Endothelial cell (in vitro differentiated cells): ENCODE measurements at regions not wholly inside any gene's neighbourhood (a gene's known extent, or its start where the extent isn't known, plus 50 kb on each side); places are given as distances from the start of the nearest gene placed in this dataset.
"Not testable (repeated sequence)": the region's sequence is repeated elsewhere in the genome, so short reads cannot be mapped to it uniquely, and the experiment has no call there.

ENCODE experiments used
- DNase-seq: peaks from one replicate; pipeline ENCODE4 v3.0.0; 2021; ENCODE audit warnings: low spot score
- H3K27ac Mint-ChIP-seq: one replicate; pipeline ENCODE4 v1.8.0; 2021; ENCODE audit warnings: mixed read lengths, inconsistent platforms; ENCODE audit not compliant: unreplicated experiment
- H3K27me3 Mint-ChIP-seq: one replicate; pipeline ENCODE4 v1.8.0; 2021; ENCODE audit warnings: mild to moderate bottlenecking, moderate library complexity, mixed read lengths, inconsistent platforms; ENCODE audit not compliant: unreplicated experiment
- H3K36me3 Mint-ChIP-seq: one replicate; pipeline ENCODE4 v1.8.0; 2021; ENCODE audit warnings: mild to moderate bottlenecking, low read depth, mixed read lengths, inconsistent platforms; ENCODE audit not compliant: unreplicated experiment
- H3K4me1 Mint-ChIP-seq: one replicate; pipeline ENCODE4 v1.8.0; 2021; ENCODE audit warnings: mild to moderate bottlenecking, mixed read lengths, inconsistent platforms; ENCODE audit not compliant: unreplicated experiment
- H3K4me3 Mint-ChIP-seq: one replicate; pipeline ENCODE4 v1.8.0; 2021; ENCODE audit warnings: mild to moderate bottlenecking, mixed read lengths, inconsistent platforms; ENCODE audit not compliant: unreplicated experiment
- H3K9me3 Mint-ChIP-seq: one replicate; pipeline ENCODE4 v1.8.0; 2021; ENCODE audit warnings: mixed read lengths, inconsistent platforms; ENCODE audit not compliant: unreplicated experiment
- CTCF ChIP-seq: fragments of 200-600 bp; sonication (generic); IDR thresholded peaks from one replicate; pipeline ENCODE4 v1.5.0; 2021; ENCODE audit warnings: antibody characterized with exemption; ENCODE audit not compliant: unreplicated experiment

GRCh38 chr4:116627545-116627944 lies 457.8 kb downstream of the TRAM1L1 start:
- Mint-ChIP-seq H3K27ac (no peak overlapping the region), H3K9me3 (no peaks in the 10 kb centered on the region), H3K27me3 (no peaks in the 10 kb centered on the region), H3K36me3 (no peaks in the 10 kb centered on the region), H3K4me3 (no peak overlapping the region), H3K4me1 (no peaks in the 10 kb centered on the region)
- TF ChIP-seq CTCF: no peak
- DNase-seq: no peak

GRCh38 chr4:116619508-116619907 lies 465.9 kb downstream of the TRAM1L1 start:
- H3K4me3 Mint-ChIP-seq, H3K36me3 Mint-ChIP-seq, H3K27ac Mint-ChIP-seq, H3K4me1 Mint-ChIP-seq, DNase-seq, H3K27me3 Mint-ChIP-seq, H3K9me3 Mint-ChIP-seq: not testable (repeated sequence)

- no peaks in the 10 kb centered on the region for H3K4me1 Mint-ChIP-seq
- no peaks in the 10 kb centered on the region for H3K9me3 Mint-ChIP-seq
- no peak for DNase-seq
- H3K36me3 Mint-ChIP-seq: no peaks in the 10 kb centered on the region
- H3K27me3 Mint-ChIP-seq: no peaks in the 10 kb centered on the region
- TF ChIP-seq CTCF: no peak
- no peak overlapping the region for H3K27ac Mint-ChIP-seq
- no peak overlapping the region for H3K4me3 Mint-ChIP-seq
These were observed 466.7 kb downstream of the TRAM1L1 start for GRCh38 chr4:116618638-116619037.

DNA sequence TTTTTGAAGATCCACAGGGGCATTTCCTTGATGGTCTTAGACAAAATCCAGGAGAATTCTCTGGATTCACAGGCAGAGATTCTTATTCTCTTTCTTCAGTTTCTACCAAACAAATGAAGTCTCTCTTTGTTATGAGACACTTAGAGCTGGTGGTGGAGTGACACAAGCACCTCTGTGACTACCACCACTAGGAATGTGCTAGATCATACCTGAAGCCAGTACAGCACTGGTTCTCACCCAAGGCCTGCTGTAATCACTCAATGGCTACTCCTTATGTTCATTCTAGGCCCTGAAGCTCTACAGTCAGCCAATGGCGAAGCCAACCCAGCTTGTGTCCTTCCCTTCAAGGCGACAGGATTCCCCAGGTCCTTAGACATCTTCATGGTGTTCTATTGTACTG lies 482.3 kb downstream of the TRAM1L1 start:
- Mint-ChIP-seq H3K27me3 (no peaks in the 10 kb centered on the region), H3K27ac (no peak overlapping the region), H3K36me3 (no peaks in the 10 kb centered on the region), H3K9me3 (no peaks in the 10 kb centered on the region), H3K4me3 (no peak overlapping the region), H3K4me1 (no peaks in the 10 kb centered on the region)
- TF ChIP-seq CTCF: no peak
- DNase-seq: no peak

DNA sequence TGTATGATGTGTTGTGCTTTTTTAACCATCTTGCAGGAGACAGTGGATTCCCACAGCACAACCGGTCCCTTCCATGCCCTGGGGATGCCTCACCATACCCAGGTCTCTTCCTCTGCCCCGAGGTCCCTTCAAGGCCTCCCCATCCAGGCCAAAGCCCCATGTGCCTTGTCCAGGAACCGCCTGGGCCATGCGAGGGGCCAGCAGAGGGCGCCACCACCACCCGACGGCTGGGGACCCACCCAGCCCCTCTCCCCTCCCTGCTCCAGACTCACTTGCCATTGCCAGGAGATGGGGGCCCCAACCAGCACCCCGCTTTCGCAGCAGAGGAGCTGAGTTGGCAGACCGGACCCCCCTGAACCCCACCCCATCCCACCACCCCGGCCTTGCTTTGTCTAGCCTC lies 485.5 kb downstream of the TRAM1L1 start:
- H3K36me3 Mint-ChIP-seq: no peaks in the 10 kb centered on the region
- no peaks in the 10 kb centered on the region for H3K4me1 Mint-ChIP-seq
- no peaks in the 10 kb centered on the region for H3K9me3 Mint-ChIP-seq
- H3K27ac Mint-ChIP-seq: no peak overlapping the region
- TF ChIP-seq CTCF: no peak
- H3K27me3 Mint-ChIP-seq: no peaks in the 10 kb centered on the region
- no peak for DNase-seq
- H3K4me3 Mint-ChIP-seq: no peak overlapping the region
